Caco-2 (cell line): ENCODE measurements at regions not wholly inside any gene's neighbourhood (a gene's known extent, or its start where the extent isn't known, plus 50 kb on each side); places are given as distances from the start of the nearest gene placed in this dataset.

Experiments
- BruUV-seq: library from RNA; stranded (reverse); fragments of 400-500 nt; replicated peaks from 2 replicates; lab custom pipeline; 2021; lab: Mats Ljungman, UMichigan
- CTCF ChIA-PET: fragments of 300-600 bp; sonication (Branson Sonifier 250); formaldehyde crosslinking; loops from one replicate; lab custom pipeline; 2022; ENCODE audit warnings: antibody characterized with exemption; lab: Charles Lee
- POLR2A ChIA-PET: fragments of 300-600 bp; sonication (Branson Sonifier 250); formaldehyde crosslinking; loops from one replicate; lab custom pipeline; 2022; ENCODE audit warnings: antibody characterized with exemption; lab: Charles Lee
- DNase-seq, 2 experiments: peaks; one replicate each; pipeline versions ENCODE4 v3.0.0 to v3.0.0-alpha.2; 2020 to 2022
- H3K27me3 ChIP-seq: replicated peaks from 2 replicates; pipeline ENCODE4 v1.6.0; 2011; ENCODE audit warnings: low read length; ENCODE audit not compliant: control insufficient read depth, insufficient read depth
- H3K36me3 ChIP-seq: 2 replicates; pipeline ENCODE4 v1.5.1; 2011; ENCODE audit warnings: low read length; ENCODE audit not compliant: control insufficient read depth, insufficient read depth
- H3K4me1 ChIP-seq: fragments of 250-450 bp; sonication (Bioruptor Pico); 2 replicates; pipeline ENCODE4 v1.5.1; 2020; ENCODE audit warnings: mild to moderate bottlenecking
- H3K4me3 ChIP-seq: 2 replicates; pipeline ENCODE4 v1.5.1; 2011; ENCODE audit warnings: low read depth, mild to moderate bottlenecking, control low read depth, low read length
- H3K9me3 ChIP-seq: fragments of 250-450 bp; sonication (Bioruptor Pico); 2 replicates; pipeline ENCODE4 v1.5.1; 2020; ENCODE audit warnings: mild to moderate bottlenecking, moderate library complexity
- H3K27ac Mint-ChIP-seq: one replicate; pipeline ENCODE4 v1.8.0; 2022; ENCODE audit warnings: mixed read lengths; ENCODE audit not compliant: unreplicated experiment
- H3K27me3 Mint-ChIP-seq: one replicate; pipeline ENCODE4 v1.8.0; 2022; ENCODE audit warnings: mixed read lengths; ENCODE audit not compliant: insufficient read depth, unreplicated experiment
- H3K36me3 Mint-ChIP-seq: one replicate; pipeline ENCODE4 v1.8.0; 2022; ENCODE audit warnings: mild to moderate bottlenecking, mixed read lengths; ENCODE audit not compliant: insufficient read depth, unreplicated experiment
- H3K4me1 Mint-ChIP-seq: one replicate; pipeline ENCODE4 v1.8.0; 2022; ENCODE audit warnings: low read depth, mixed read lengths; ENCODE audit not compliant: unreplicated experiment
- H3K4me3 Mint-ChIP-seq: one replicate; pipeline ENCODE4 v1.8.0; 2022; ENCODE audit warnings: mild to moderate bottlenecking, moderate library complexity, mixed read lengths; ENCODE audit not compliant: unreplicated experiment
- H3K9me3 Mint-ChIP-seq: one replicate; pipeline ENCODE4 v1.8.0; 2022; ENCODE audit warnings: mixed read lengths; ENCODE audit not compliant: unreplicated experiment
- CTCF ChIP-seq, 2 experiments: fragments of 200-600 bp in 1 of 2; IDR thresholded peaks; 1 replicate in 1 of 2; 2 replicates in 1 of 2; pipeline versions ENCODE4 v1.5.1 to v1.8.0; 2011 to 2022; ENCODE audit warnings: antibody characterized with exemption in 1 of 2, control low read depth in 1 of 2, inconsistent platforms in 1 of 2, low read depth in 1 of 2, low read length in 1 of 2, mild to moderate bottlenecking in 1 of 2, moderate library complexity in 1 of 2; ENCODE audit not compliant: insufficient read depth in 1 of 2, severe bottlenecking in 1 of 2, unreplicated experiment in 1 of 2
- intact Hi-C: fragments of 100-400 bp; cut with micrococcal nuclease; formaldehyde crosslinking; loops from one replicate; pipeline ENCODE4 v1.10.0; 2022; ENCODE audit not compliant: unreplicated experiment

GRCh38 chr5:52177193-52177592 is 610.5 kb upstream of the ITGA1 start:
- Mint-ChIP-seq H3K27ac (no peak overlapping the region), H3K27me3 (no peaks in the 10 kb centered on the region), H3K4me3 (no peak overlapping the region), H3K9me3 (no peaks in the 10 kb centered on the region), H3K4me1 (no peaks in the 10 kb centered on the region), H3K36me3 (no peaks in the 10 kb centered on the region)
- BruUV-seq, result no TSS peak
- H3K9me3 ChIP-seq, result no peaks in the 10 kb centered on the region
- intact Hi-C loops, result no loop called here
- ChIA-PET CTCF (no interaction called here), POLR2A (no interaction called here)
- no peaks in the 10 kb centered on the region for H3K4me1 ChIP-seq
- no peak overlapping the region for H3K4me3 ChIP-seq
- no peaks in the 10 kb centered on the region for H3K36me3 ChIP-seq
- no peaks in the 10 kb centered on the region for H3K27me3 ChIP-seq
- TF ChIP-seq CTCF (IDR thresholded peaks at IDR 0.05; ENCODE audit: insufficient read depth in 1 of 2, low read depth in 1 of 2, low read length in 1 of 2, severe bottlenecking in 1 of 2, unreplicated experiment in 1 of 2), result no peak
- DNase-seq, result no peak

GRCh38 chr5:52181403-52181802 is 606.3 kb upstream of the ITGA1 start:
- intact Hi-C loops, result no loop called here
- no peak for TF ChIP-seq CTCF (IDR thresholded peaks at IDR 0.05; ENCODE audit: insufficient read depth in 1 of 2, low read depth in 1 of 2, low read length in 1 of 2, severe bottlenecking in 1 of 2, unreplicated experiment in 1 of 2)
- H3K4me1 Mint-ChIP-seq, result no peaks in the 10 kb centered on the region
- no peaks in the 10 kb centered on the region for H3K9me3 Mint-ChIP-seq
- CTCF ChIA-PET, result no interaction called here
- no peaks in the 10 kb centered on the region for H3K27me3 ChIP-seq
- H3K36me3 ChIP-seq, result no peaks in the 10 kb centered on the region
- H3K4me1 ChIP-seq, result no peaks in the 10 kb centered on the region
- no TSS peak for BruUV-seq
- POLR2A ChIA-PET, result no interaction called here
- no peak overlapping the region for H3K4me3 ChIP-seq
- no peak for DNase-seq
- no peaks in the 10 kb centered on the region for H3K36me3 Mint-ChIP-seq
- no peak overlapping the region for H3K4me3 Mint-ChIP-seq
- no peak overlapping the region for H3K27ac Mint-ChIP-seq
- H3K27me3 Mint-ChIP-seq, result no peaks in the 10 kb centered on the region
- no peaks in the 10 kb centered on the region for H3K9me3 ChIP-seq

GRCh38 chr5:52190737-52191136 is 597.0 kb upstream of the ITGA1 start:
- H3K4me1 Mint-ChIP-seq, result no peaks in the 10 kb centered on the region
- no peaks in the 10 kb centered on the region for H3K36me3 ChIP-seq
- DNase-seq, result no peak
- H3K36me3 Mint-ChIP-seq, result no peaks in the 10 kb centered on the region
- H3K4me3 Mint-ChIP-seq, result no peak overlapping the region
- H3K27me3 ChIP-seq, result no peaks in the 10 kb centered on the region
- no TSS peak for BruUV-seq
- H3K4me1 ChIP-seq, result no peaks in the 10 kb centered on the region
- intact Hi-C loops, result no loop called here
- no peaks in the 10 kb centered on the region for H3K27me3 Mint-ChIP-seq
- TF ChIP-seq CTCF (IDR thresholded peaks at IDR 0.05; ENCODE audit: insufficient read depth in 1 of 2, low read depth in 1 of 2, low read length in 1 of 2, severe bottlenecking in 1 of 2, unreplicated experiment in 1 of 2), result no peak
- POLR2A ChIA-PET, result no interaction called here
- H3K4me3 ChIP-seq, result no peak overlapping the region
- H3K9me3 ChIP-seq, result no peaks in the 10 kb centered on the region
- H3K9me3 Mint-ChIP-seq, result no peaks in the 10 kb centered on the region
- CTCF ChIA-PET, result no interaction called here
- no peak overlapping the region for H3K27ac Mint-ChIP-seq
